ENCODE measurements at regions not wholly inside any gene's neighbourhood (a gene's known extent, or its start where the extent isn't known, plus 50 kb on each side); places are given as distances from the start of the nearest gene placed in this dataset.

DNA sequence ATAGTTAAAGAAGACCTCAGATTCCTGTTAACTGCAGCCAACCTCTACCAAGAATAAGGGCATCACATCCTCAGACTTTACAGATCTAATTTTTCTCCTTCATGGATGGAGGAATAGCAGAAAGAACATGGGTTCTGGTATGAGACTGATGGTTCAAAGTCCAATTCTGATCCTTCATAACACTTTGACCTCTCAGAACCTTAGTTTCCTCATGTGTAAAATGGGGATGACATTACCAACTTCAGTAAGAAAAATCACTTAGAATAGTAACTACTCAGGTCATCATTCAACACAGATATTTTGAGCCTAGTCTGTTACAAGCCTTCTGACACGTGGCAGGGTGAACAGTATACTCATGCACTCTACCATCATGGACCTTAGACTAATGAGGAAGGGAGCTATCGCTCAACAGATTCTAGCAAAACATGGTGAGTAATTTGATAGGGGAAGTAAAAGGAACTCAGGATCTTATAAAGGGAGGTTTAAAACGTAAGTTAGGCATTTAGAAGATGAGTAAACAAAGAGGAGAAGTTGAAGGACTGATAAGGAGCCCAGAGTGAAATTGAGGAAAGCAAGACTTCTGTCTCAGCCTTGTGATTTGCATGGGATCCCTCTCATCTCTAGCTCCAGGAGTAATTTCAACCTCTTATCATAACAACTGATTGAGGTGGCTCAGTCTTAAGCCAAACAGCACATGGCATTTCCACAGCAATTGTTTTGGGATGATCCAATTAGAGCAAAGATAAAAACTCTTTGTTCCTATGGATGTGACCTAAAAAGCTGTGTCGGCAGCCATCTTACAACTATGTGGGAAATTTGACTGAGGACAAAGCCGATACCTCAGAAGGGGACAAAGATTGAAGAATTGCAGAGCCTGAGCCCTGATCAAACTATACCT is 69.2 kb upstream of the TCF7L2 start:
- intact Hi-C loops (cut with micrococcal nuclease), result no loop called here
- no peak overlapping the region for H3K27ac Mint-ChIP-seq
- ChIA-PET POLR2A (no interaction called here), CTCF (no interaction called here)
- DNase-seq (no peak), ATAC-seq (no peak)
- TF ChIP-seq, protein P1, sequence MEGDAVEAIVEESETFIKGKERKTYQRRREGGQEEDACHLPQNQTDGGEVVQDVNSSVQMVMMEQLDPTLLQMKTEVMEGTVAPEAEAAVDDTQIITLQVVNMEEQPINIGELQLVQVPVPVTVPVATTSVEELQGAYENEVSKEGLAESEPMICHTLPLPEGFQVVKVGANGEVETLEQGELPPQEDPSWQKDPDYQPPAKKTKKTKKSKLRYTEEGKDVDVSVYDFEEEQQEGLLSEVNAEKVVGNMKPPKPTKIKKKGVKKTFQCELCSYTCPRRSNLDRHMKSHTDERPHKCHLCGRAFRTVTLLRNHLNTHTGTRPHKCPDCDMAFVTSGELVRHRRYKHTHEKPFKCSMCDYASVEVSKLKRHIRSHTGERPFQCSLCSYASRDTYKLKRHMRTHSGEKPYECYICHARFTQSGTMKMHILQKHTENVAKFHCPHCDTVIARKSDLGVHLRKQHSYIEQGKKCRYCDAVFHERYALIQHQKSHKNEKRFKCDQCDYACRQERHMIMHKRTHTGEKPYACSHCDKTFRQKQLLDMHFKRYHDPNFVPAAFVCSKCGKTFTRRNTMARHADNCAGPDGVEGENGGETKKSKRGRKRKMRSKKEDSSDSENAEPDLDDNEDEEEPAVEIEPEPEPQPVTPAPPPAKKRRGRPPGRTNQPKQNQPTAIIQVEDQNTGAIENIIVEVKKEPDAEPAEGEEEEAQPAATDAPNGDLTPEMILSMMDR (IDR thresholded peaks at IDR 0.05), result no peak
- peaks cover 11% of the 10 kb centered on the region for H3K9me3 Mint-ChIP-seq
- H3K27me3 Mint-ChIP-seq, result peaks cover 4% of the 10 kb centered on the region
- H3K36me3 Mint-ChIP-seq (ENCODE audit: low read depth), result no peaks in the 10 kb centered on the region
- H3K4me1 Mint-ChIP-seq (ENCODE audit: low read depth), result no peaks in the 10 kb centered on the region
- no peak overlapping the region for H3K4me3 Mint-ChIP-seq

DNA sequence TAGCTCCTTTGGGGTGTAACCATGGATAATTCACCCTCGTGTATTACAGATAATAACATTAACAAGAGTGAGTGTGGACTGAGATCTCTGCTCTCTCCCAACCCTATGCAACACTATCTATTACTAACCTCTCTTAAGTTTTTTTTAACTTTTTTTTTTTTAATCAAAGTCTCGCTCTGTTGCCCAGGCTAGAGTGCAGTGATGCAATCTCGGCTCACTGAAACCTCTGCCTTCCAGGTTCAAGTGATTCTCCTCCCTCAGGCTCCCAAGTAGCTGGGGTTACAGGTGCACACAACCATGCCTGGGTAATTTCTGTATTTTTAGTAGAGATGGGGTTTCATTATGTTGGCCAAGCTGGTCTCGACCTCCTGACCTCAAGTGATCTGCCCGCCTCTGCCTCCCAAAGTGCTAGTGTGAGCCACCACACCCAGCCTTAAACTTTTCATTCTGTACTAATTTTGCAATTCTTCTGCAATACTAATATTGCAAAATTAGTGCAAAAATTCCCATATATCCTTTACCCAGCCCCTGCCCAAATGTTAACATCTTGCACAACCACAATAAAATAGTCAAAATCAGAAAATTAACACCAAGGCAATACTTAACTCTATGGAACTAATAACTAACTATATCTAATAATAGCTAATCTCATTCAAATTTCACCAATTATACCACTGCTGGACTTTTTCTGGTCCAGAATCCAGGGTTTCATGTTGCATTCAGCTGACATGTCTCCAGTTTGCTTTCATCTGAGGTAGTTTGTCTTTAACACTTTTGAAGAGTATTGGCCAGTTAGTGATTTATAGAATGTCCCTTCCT is 66.5 kb upstream of the TCF7L2 start:
- ChIA-PET CTCF (no interaction called here), POLR2A (no interaction called here)
- DNase-seq (no peak), ATAC-seq (no peak)
- H3K36me3 Mint-ChIP-seq (ENCODE audit: low read depth), result no peaks in the 10 kb centered on the region
- H3K27ac Mint-ChIP-seq, result no peak overlapping the region
- H3K4me1 Mint-ChIP-seq (ENCODE audit: low read depth), result no peaks in the 10 kb centered on the region
- intact Hi-C loops (cut with micrococcal nuclease), result no loop called here
- H3K9me3 Mint-ChIP-seq, result peaks cover 11% of the 10 kb centered on the region
- TF ChIP-seq, protein P1 (IDR thresholded peaks at IDR 0.05), result no peak
- peaks cover 2% of the 10 kb centered on the region for H3K27me3 Mint-ChIP-seq
- no peak overlapping the region for H3K4me3 Mint-ChIP-seq

DNA sequence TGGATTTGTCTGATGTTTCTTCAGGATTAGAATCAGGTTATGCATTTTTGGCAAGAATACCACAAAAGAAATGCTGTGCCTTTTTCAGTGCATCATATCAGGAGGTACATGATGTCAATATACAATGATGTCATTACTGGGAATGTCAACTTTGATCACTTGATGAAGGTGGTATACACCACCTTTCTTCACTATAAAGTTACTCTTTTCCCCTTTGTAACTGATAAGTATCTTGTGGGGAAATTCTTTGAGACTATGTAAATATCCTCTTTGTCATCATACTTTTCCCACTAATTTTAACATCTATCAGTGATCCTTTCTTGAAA is 65.9 kb upstream of the TCF7L2 start:
- Mint-ChIP-seq H3K4me3 (no peak overlapping the region), H3K4me1 (ENCODE audit: low read depth) (no peaks in the 10 kb centered on the region), H3K27me3 (peaks cover 2% of the 10 kb centered on the region), H3K9me3 (peaks cover 11% of the 10 kb centered on the region), H3K36me3 (ENCODE audit: low read depth) (no peaks in the 10 kb centered on the region), H3K27ac (no peak overlapping the region)
- ATAC-seq (no peak), DNase-seq (no peak)
- intact Hi-C loops (cut with micrococcal nuclease), result no loop called here
- CTCF ChIA-PET, result no interaction called here
- TF ChIP-seq, protein P1 (IDR thresholded peaks at IDR 0.05), result no peak
- POLR2A ChIA-PET, result no interaction called here

DNA sequence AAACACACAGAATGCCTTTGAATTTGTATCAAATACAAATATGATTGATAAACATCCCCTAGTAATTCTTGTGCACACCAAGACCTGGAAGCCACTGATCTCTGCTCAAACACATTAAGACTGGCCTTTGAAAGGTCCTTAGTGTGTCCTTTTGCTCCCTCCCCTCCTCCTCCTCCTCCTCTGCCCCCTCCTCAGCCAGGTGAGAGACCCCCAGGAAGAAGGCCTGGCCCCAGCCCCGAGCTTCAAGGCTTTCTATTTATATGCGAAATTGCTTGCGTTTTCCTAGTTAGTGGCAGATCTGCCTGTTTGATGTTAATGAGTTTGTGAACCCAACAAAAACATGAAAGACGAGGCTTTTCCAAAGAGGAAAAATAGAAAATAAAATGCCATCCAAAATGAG is 63.6 kb upstream of the TCF7L2 start:
- Mint-ChIP-seq H3K27ac (no peak overlapping the region), H3K4me3 (no peak overlapping the region), H3K9me3 (peaks cover 11% of the 10 kb centered on the region), H3K27me3 (peaks cover 2% of the 10 kb centered on the region), H3K36me3 (ENCODE audit: low read depth) (no peaks in the 10 kb centered on the region), H3K4me1 (ENCODE audit: low read depth) (no peaks in the 10 kb centered on the region)
- ChIA-PET POLR2A (no interaction called here), CTCF (no interaction called here)
- TF ChIP-seq, protein P1 (IDR thresholded peaks at IDR 0.05), result no peak
- no peak for DNase-seq
- intact Hi-C loops (cut with micrococcal nuclease), result no loop called here
- no peak for ATAC-seq

DNA sequence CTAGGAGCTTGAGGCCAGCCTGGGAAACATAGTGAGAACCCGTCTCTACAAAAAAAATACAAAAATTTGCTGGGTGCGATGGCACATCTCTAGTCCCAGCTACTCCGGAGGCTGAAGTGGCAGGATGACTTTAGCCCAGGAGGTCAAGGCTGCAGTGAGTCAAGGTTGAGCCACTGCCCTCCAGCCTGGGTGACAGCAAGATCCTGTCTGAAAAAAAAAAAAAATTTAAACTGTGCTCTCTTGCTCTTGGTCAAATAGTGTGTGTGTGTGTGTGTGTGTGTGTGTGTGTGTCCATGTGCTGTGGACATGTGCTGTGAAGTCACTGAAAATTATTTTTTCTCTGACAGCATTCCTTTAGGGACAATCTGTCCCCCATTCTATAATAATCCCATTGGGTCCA is 62.1 kb upstream of the TCF7L2 start:
- POLR2A ChIA-PET, result no interaction called here
- intact Hi-C loops (cut with micrococcal nuclease), result no loop called here
- no peak for ATAC-seq
- Mint-ChIP-seq H3K36me3 (ENCODE audit: low read depth) (peaks cover 2% of the 10 kb centered on the region), H3K4me3 (no peak overlapping the region), H3K4me1 (ENCODE audit: low read depth) (no peaks in the 10 kb centered on the region), H3K9me3 (peaks cover 11% of the 10 kb centered on the region), H3K27ac (no peak overlapping the region), H3K27me3 (peaks cover 2% of the 10 kb centered on the region)
- CTCF ChIA-PET, result no interaction called here
- TF ChIP-seq, protein P1 (IDR thresholded peaks at IDR 0.05), result no peak
- DNase-seq, result no peak

All from activated CD8-positive, alpha-beta T cell treated with anti-CD3 and anti-CD28 coated beads for 36 hours (primary cell).